ENCODE measurements at regions not wholly inside any gene's neighbourhood (a gene's known extent, or its start where the extent isn't known, plus 50 kb on each side); places are given as distances from the start of the nearest gene placed in this dataset.

DNA sequence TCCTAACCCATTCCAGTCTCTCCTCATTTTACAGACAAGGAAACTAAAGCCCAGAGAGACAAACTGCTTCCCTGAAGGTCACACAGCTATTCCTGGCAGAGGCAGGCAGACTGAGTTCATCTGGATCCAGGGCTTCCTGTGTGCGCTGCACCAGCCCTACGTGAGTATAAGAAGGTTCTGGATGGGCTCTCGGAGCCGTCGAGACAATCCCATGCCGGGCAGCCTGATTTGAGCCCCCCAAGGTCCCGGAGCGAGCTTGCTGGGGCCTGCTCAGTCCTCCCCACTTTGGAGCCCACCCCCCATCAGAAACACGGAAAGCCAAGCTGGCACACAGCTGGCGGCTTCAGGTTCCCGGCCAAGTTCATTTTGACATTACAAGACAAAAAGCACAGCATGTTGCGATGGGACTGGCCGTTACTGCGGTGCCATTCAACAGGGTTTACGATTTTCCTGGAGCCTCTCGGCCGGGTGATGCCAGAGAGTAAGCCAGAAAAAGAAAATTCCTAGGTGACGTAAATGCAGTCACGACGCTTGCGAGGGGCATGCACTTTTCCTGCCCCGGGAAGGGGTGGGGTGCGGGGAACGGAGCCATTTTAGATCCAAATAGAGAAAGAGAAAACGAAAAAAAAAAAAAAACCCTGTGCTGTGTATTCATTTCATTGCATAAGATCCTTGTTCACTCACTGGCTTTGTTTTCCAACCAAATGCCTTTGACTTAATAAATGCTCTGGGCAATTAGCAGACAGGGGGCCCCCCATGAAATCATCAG, 167.1 kb upstream of the FOXF1 start:
- Histone ChIP-seq H3K4me1 (ENCODE audit: control insufficient read depth, insufficient read depth, low read length) (peaks cover 4% of the 10 kb centered on the region; the same call in 1 of the 2 replicates), H3K36me3 (ENCODE audit: control insufficient read depth, insufficient read depth, low read length) (no peaks in the 10 kb centered on the region), H3K9me3 (ENCODE audit: control insufficient read depth, insufficient read depth, low read length) (no peaks in the 10 kb centered on the region), H3K4me3 (ENCODE audit: low read length) (no peak overlapping the region), H3K27me3 (ENCODE audit: control insufficient read depth, insufficient read depth, low read length) (no peaks in the 10 kb centered on the region), H3K27ac (ENCODE audit: low read length) (no peak overlapping the region)
- DNase-seq (ENCODE audit: low read depth, low spot score): no peak
- WGBS (ENCODE audit: insufficient coverage, insufficient read length): no CpG with 5 or more reads among the region's 25 CpGs

- no peak overlapping the region for H3K27ac ChIP-seq (ENCODE audit: low read length)
- H3K4me3 ChIP-seq (ENCODE audit: low read length): no peak overlapping the region
- no peaks in the 10 kb centered on the region for H3K9me3 ChIP-seq (ENCODE audit: control insufficient read depth, insufficient read depth, low read length)
- no CpG with 5 or more reads among the region's 10 CpGs for WGBS (ENCODE audit: insufficient coverage, insufficient read length)
- H3K36me3 ChIP-seq (ENCODE audit: control insufficient read depth, insufficient read depth, low read length): no peaks in the 10 kb centered on the region
- peaks cover 4% of the 10 kb centered on the region; the same call in 1 of the 2 replicates for H3K4me1 ChIP-seq (ENCODE audit: control insufficient read depth, insufficient read depth, low read length)
- no peak for DNase-seq (ENCODE audit: low read depth, low spot score)
- H3K27me3 ChIP-seq (ENCODE audit: control insufficient read depth, insufficient read depth, low read length): no peaks in the 10 kb centered on the region
These were observed 166.3 kb upstream of the FOXF1 start for GRCh38 chr16:86343796-86344585.

DNA sequence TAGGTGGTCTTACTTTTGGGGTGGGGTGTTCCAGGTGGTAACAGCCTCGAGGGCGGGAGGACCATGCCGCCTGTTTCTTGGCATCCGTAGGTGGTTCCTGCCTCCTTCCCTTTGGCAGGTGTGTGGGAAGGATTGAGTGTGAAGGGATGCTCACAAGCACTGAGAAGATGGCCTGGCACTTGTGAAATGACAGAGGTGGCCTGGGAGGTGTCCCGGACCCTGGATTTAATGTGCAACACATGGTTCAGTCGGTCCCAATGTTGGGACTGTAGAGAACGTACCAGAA, 165.8 kb upstream of the FOXF1 start:
- no CpG with 5 or more reads among the region's 7 CpGs for WGBS (ENCODE audit: insufficient coverage, insufficient read length)
- H3K27ac ChIP-seq (ENCODE audit: low read length): no peak overlapping the region
- no peaks in the 10 kb centered on the region for H3K9me3 ChIP-seq (ENCODE audit: control insufficient read depth, insufficient read depth, low read length)
- DNase-seq (ENCODE audit: low read depth, low spot score): no peak
- H3K4me1 ChIP-seq (ENCODE audit: control insufficient read depth, insufficient read depth, low read length): peaks cover 4% of the 10 kb centered on the region; the same call in 1 of the 2 replicates
- no peak overlapping the region for H3K4me3 ChIP-seq (ENCODE audit: low read length)
- no peaks in the 10 kb centered on the region for H3K27me3 ChIP-seq (ENCODE audit: control insufficient read depth, insufficient read depth, low read length)
- H3K36me3 ChIP-seq (ENCODE audit: control insufficient read depth, insufficient read depth, low read length): no peaks in the 10 kb centered on the region

DNA sequence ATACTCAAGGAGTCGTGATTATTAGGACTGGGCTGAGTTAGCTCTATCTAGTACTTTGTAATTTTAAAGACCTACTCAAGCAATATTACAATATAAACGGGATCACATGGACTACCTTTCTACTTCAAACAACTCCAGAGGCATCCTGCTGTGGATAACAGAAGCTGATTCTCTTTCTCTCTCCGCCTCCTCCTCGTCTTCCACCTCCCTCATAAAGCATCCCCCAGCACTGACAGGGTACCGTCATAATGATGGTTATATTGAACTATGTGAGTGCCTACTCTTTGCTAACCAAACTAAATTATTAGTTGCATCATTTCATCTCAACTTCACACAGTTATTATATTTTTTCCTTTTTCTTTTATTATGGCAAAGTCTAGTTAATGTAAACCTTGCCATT, 165.4 kb upstream of the FOXF1 start:
- DNase-seq (ENCODE audit: low read depth, low spot score): no peak
- Histone ChIP-seq H3K27ac (ENCODE audit: low read length) (no peak overlapping the region), H3K36me3 (ENCODE audit: control insufficient read depth, insufficient read depth, low read length) (no peaks in the 10 kb centered on the region), H3K4me1 (ENCODE audit: control insufficient read depth, insufficient read depth, low read length) (peaks cover 4% of the 10 kb centered on the region; the same call in 1 of the 2 replicates), H3K9me3 (ENCODE audit: control insufficient read depth, insufficient read depth, low read length) (no peaks in the 10 kb centered on the region), H3K4me3 (ENCODE audit: low read length) (no peak overlapping the region), H3K27me3 (ENCODE audit: control insufficient read depth, insufficient read depth, low read length) (no peaks in the 10 kb centered on the region)
- WGBS (ENCODE audit: insufficient coverage, insufficient read length): no CpG with 5 or more reads among the region's 5 CpGs

DNA sequence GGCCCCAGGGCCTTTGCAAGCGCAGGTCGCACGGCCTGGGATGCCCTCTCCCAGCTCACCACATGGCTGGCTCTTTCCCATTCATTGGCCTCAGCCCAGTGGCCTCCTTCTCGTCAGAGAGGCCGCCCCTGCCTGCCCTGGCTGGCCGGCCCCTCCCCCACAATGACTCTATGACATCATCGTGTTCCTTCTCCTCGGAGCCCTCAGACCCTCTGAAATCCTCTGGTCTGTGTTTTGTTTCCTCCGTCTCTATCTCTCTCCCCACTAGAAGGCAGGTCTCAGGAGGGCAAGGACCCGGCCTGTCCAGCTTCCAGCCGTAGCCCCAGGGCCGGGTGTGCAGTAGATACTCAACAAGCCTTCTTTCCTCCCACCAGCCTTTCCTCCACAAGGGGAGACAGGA, 164.8 kb upstream of the FOXF1 start:
- H3K9me3 ChIP-seq (ENCODE audit: control insufficient read depth, insufficient read depth, low read length): no peaks in the 10 kb centered on the region
- H3K4me1 ChIP-seq (ENCODE audit: control insufficient read depth, insufficient read depth, low read length): peaks cover 4% of the 10 kb centered on the region; the same call in 1 of the 2 replicates
- H3K27ac ChIP-seq (ENCODE audit: low read length): no peak overlapping the region
- no peaks in the 10 kb centered on the region for H3K36me3 ChIP-seq (ENCODE audit: control insufficient read depth, insufficient read depth, low read length)
- no peak for DNase-seq (ENCODE audit: low read depth, low spot score)
- no CpG with 5 or more reads among the region's 12 CpGs for WGBS (ENCODE audit: insufficient coverage, insufficient read length)
- H3K27me3 ChIP-seq (ENCODE audit: control insufficient read depth, insufficient read depth, low read length): no peaks in the 10 kb centered on the region
- H3K4me3 ChIP-seq (ENCODE audit: low read length): no peak overlapping the region

DNA sequence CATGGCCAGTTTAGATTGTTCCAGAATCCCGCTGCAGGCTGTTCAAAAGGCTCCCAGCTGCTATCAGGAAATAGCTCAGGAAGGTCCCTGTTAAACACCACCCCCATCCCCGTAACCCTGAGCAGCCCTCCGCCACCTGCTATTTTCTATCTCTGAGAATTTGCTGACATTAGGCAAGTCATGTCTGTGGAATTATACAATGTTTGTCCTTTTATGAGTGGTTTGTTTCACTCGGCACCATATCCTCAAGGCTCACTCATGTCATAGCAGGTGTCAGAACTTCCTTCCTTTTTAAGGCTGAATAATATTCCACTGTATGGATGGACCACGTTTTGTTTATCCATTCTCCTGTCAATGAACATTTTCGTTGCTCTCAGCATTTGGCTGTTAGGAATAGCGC, 164.3 kb upstream of the FOXF1 start:
- no CpG with 5 or more reads among the region's 7 CpGs for WGBS (ENCODE audit: insufficient coverage, insufficient read length)
- no peaks in the 10 kb centered on the region for H3K36me3 ChIP-seq (ENCODE audit: control insufficient read depth, insufficient read depth, low read length)
- no peak for DNase-seq (ENCODE audit: low read depth, low spot score)
- H3K4me3 ChIP-seq (ENCODE audit: low read length): no peak overlapping the region
- H3K9me3 ChIP-seq (ENCODE audit: control insufficient read depth, insufficient read depth, low read length): no peaks in the 10 kb centered on the region
- no peak overlapping the region for H3K27ac ChIP-seq (ENCODE audit: low read length)
- no peaks in the 10 kb centered on the region for H3K27me3 ChIP-seq (ENCODE audit: control insufficient read depth, insufficient read depth, low read length)
- peaks cover 4% of the 10 kb centered on the region; the same call in 1 of the 2 replicates for H3K4me1 ChIP-seq (ENCODE audit: control insufficient read depth, insufficient read depth, low read length)

DNA sequence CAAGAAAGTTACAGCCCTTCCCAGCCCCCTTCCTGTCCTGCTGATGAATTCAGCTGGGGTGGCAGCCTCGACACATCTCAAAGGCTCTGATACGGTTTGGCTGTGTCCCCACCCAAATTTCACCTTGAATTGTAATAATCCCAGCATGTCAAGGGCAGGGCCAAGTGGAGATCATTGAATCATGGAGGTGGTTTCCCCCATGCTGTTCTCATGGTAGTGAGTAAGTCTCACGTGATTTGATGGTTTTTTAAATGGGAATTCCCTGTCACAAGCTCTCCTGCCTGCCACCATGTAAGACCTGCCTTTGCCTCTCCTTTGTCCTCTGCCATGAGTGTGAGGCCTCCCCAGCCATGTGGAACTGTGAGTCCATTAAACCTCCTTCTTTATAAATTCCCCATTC, 163.2 kb upstream of the FOXF1 start:
- WGBS (ENCODE audit: insufficient coverage, insufficient read length): no CpG with 5 or more reads among the region's 3 CpGs
- no peaks in the 10 kb centered on the region for H3K9me3 ChIP-seq (ENCODE audit: control insufficient read depth, insufficient read depth, low read length)
- no peak overlapping the region for H3K4me3 ChIP-seq (ENCODE audit: low read length)
- no peaks in the 10 kb centered on the region for H3K27me3 ChIP-seq (ENCODE audit: control insufficient read depth, insufficient read depth, low read length)
- no peak for DNase-seq (ENCODE audit: low read depth, low spot score)
- H3K4me1 ChIP-seq (ENCODE audit: control insufficient read depth, insufficient read depth, low read length): peaks cover 5% of the 10 kb centered on the region; the same call in 1 of the 2 replicates
- no peak overlapping the region for H3K27ac ChIP-seq (ENCODE audit: low read length)
- H3K36me3 ChIP-seq (ENCODE audit: control insufficient read depth, insufficient read depth, low read length): no peaks in the 10 kb centered on the region

- Histone ChIP-seq H3K4me3 (ENCODE audit: low read length) (no peak overlapping the region), H3K4me1 (ENCODE audit: control insufficient read depth, insufficient read depth, low read length) (peaks cover 5% of the 10 kb centered on the region; the same call in 1 of the 2 replicates), H3K9me3 (ENCODE audit: control insufficient read depth, insufficient read depth, low read length) (no peaks in the 10 kb centered on the region), H3K36me3 (ENCODE audit: control insufficient read depth, insufficient read depth, low read length) (no peaks in the 10 kb centered on the region), H3K27me3 (ENCODE audit: control insufficient read depth, insufficient read depth, low read length) (no peaks in the 10 kb centered on the region), H3K27ac (ENCODE audit: low read length) (no peak overlapping the region)
- DNase-seq (ENCODE audit: low read depth, low spot score): no peak
- WGBS (ENCODE audit: insufficient coverage, insufficient read length): no CpG with 5 or more reads among the region's 11 CpGs
These were observed 162.3 kb upstream of the FOXF1 start for GRCh38 chr16:86347916-86348555.

GRCh38 chr16:86349338-86349900, 160.9 kb upstream of the FOXF1 start:
- Histone ChIP-seq H3K27ac (ENCODE audit: low read length) (no peak overlapping the region), H3K9me3 (ENCODE audit: control insufficient read depth, insufficient read depth, low read length) (no peaks in the 10 kb centered on the region), H3K4me3 (ENCODE audit: low read length) (no peak overlapping the region), H3K27me3 (ENCODE audit: control insufficient read depth, insufficient read depth, low read length) (no peaks in the 10 kb centered on the region), H3K4me1 (ENCODE audit: control insufficient read depth, insufficient read depth, low read length) (0 out of 2 replicates have a peak, but pooled peaks cover 3% of the 10 kb centered on the region), H3K36me3 (ENCODE audit: control insufficient read depth, insufficient read depth, low read length) (no peaks in the 10 kb centered on the region)
- WGBS (ENCODE audit: insufficient coverage, insufficient read length): no CpG with 5 or more reads among the region's 5 CpGs
- DNase-seq (ENCODE audit: low read depth, low spot score): no peak

DNA sequence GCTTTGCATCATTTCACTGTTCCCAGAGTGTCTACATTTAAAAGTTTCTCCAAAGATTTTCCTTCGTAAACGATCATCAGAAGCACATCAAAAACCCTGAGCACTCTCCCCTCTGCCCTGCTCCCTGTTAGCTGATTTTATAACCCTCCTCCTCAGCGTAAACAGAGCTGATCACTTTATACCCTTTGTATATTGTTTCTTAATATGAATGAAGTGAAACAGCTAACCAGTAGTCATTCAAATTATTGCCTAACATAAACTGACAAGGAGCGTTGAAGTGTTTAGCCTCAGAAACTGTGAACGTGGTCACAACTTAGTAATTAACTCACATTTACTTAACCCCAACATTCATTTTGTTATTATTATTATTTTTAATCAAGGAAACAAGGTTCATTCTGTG, 160.0 kb upstream of the FOXF1 start:
- Histone ChIP-seq H3K27me3 (ENCODE audit: control insufficient read depth, insufficient read depth, low read length) (no peaks in the 10 kb centered on the region), H3K4me1 (ENCODE audit: control insufficient read depth, insufficient read depth, low read length) (0 out of 2 replicates have a peak, but pooled peaks cover 2% of the 10 kb centered on the region), H3K9me3 (ENCODE audit: control insufficient read depth, insufficient read depth, low read length) (no peaks in the 10 kb centered on the region), H3K36me3 (ENCODE audit: control insufficient read depth, insufficient read depth, low read length) (no peaks in the 10 kb centered on the region), H3K4me3 (ENCODE audit: low read length) (no peak overlapping the region), H3K27ac (ENCODE audit: low read length) (no peak overlapping the region)
- WGBS (ENCODE audit: insufficient coverage, insufficient read length): no CpG with 5 or more reads among the region's 5 CpGs
- DNase-seq (ENCODE audit: low read depth, low spot score): no peak
